GM12891 (cell line): ENCODE measurements at regions not wholly inside any gene's neighbourhood (a gene's known extent, or its start where the extent isn't known, plus 50 kb on each side); places are given as distances from the start of the nearest gene placed in this dataset.

Experiments used
- DNase-seq: peaks from one replicate; pipeline ENCODE4 v3.0.0; 2011; ENCODE audit warnings: low spot score; ENCODE audit not compliant: insufficient read length
- FAIRE-seq: peaks from 2 replicates; lab custom pipeline; 2011; peaks lifted over from hg19 to GRCh38; lab: Jason Lieb, UNC
- PAX5 ChIP-seq: IDR thresholded peaks from 2 replicates; pipeline ENCODE4 v1.6.1; 2011; ENCODE audit warnings: low read length, moderate library complexity, mild to moderate bottlenecking; ENCODE audit not compliant: insufficient read depth, severe bottlenecking
- POLR2A ChIP-seq: IDR thresholded peaks from 2 replicates; pipeline ENCODE4 v1.6.1; 2011; ENCODE audit warnings: low read depth, low read length, control low read depth
- POLR2AphosphoS5 ChIP-seq: IDR thresholded peaks from 2 replicates; pipeline ENCODE4 v1.6.1; 2011; ENCODE audit warnings: low read depth, low read length, control low read depth
- POU2F2 ChIP-seq: IDR thresholded peaks from 2 replicates; pipeline ENCODE4 v1.6.1; 2011; ENCODE audit warnings: low read depth, mild to moderate bottlenecking, control low read depth, low read length, moderate library complexity
- SPI1 ChIP-seq: IDR thresholded peaks from 2 replicates; pipeline ENCODE4 v1.6.1; 2011; ENCODE audit warnings: low read depth, low read length, control low read depth
- TAF1 ChIP-seq: IDR thresholded peaks from 2 replicates; pipeline ENCODE4 v1.6.1; 2011; ENCODE audit warnings: low read depth, low read length, control low read depth

DNA sequence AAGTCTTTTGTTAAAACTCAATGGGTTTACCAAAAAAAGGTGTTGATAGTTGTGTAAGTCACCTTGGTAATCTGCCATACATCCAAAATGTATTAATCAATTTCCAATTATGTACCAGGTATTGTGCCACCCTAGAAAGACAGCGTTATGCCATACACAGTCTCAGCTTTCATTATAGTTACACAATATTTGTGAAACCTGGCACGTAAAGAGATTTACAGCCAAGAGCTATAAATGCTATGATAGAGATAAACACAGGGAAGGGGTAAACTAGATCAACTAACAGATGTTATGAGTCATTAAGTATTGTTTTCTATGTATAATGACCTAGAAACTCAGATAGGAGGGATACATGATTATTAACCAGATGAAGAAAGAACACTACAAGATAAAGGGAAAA is 725.6 kb upstream of the SLITRK5 start:
- DNase-seq (no peak), FAIRE-seq (no peak)
- TF ChIP-seq TAF1: no peak
- no peak for TF ChIP-seq PAX5
- no peak for TF ChIP-seq SPI1
- TF ChIP-seq POU2F2: no peak
- no peak for TF ChIP-seq POLR2A
- TF ChIP-seq POLR2AphosphoS5: no peak

DNA sequence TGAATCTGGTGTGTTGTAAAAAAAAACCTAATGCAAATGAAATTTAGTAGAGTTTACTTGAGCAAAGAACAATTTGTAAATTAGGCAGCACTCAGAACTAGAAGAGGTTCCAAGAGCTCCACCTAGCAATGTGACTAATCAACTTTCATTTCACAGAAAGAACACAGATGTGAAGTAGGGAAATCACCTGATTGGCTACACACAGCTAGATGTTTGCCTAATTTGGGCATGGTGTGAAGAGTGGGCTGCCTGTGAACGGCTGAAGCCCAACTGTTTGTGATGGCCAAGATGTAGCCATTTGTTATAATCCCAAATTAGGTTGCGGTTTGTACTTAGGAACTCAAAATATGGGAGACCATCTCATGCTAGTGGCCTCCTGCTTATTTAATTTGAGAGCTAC is 724.4 kb upstream of the SLITRK5 start:
- DNase-seq (no peak), FAIRE-seq (no peak)
- no peak for TF ChIP-seq POLR2AphosphoS5
- no peak for TF ChIP-seq TAF1
- TF ChIP-seq PAX5: no peak
- TF ChIP-seq SPI1: no peak
- TF ChIP-seq POU2F2: no peak
- no peak for TF ChIP-seq POLR2A

DNA sequence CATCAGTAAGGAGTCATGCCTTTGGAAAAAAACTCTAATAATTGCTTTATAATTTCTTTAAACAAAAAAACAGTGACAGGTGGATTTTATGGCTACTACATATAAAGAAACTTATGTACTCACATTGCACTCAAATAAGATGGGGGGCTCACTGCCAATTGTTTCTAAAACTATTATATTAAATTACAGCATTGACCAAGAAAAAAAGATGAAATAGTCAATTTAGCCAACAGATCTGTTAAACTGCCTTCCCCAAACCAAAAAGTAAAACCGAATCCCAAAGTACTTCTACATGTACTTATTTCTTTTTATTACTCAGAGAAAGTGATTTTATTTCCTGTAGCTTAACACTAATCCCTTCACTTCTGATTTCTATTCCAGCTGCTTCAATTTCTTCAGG is 716.8 kb upstream of the SLITRK5 start:
- FAIRE-seq (no peak), DNase-seq (no peak)
- TF ChIP-seq TAF1 (no peak), POU2F2 (no peak), POLR2A (no peak), SPI1 (no peak), PAX5 (no peak), POLR2AphosphoS5 (no peak)

- DNase-seq (no peak), FAIRE-seq (no peak)
- TF ChIP-seq TAF1 (no peak), POLR2A (no peak), POLR2AphosphoS5 (no peak), SPI1 (no peak), POU2F2 (no peak), PAX5 (no peak)
Measured at GRCh38 chr13:86960876-86961275, 710.3 kb upstream of the SLITRK5 start.

GRCh38 chr13:86974251-86974994 is 696.7 kb upstream of the SLITRK5 start:
- FAIRE-seq: no peak
- no peak for TF ChIP-seq POU2F2
- no peak for DNase-seq

DNA sequence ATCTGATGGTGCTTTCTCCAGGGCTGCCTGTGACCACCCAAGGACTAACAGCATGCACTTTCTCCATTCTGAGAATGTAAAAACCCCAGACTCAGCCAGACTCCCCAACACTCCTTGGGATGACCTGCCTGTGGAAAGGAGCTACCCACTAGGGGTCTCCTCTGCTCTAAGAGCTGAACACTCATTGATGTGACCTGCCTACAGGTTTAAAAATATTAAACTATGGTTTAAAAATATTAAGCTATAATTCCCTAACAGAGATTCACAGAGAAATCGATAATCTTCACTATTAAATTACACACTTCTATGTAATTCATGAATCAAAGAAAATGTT is 696.2 kb upstream of the SLITRK5 start:
- no peak for TF ChIP-seq POLR2AphosphoS5
- no peak for TF ChIP-seq PAX5
- TF ChIP-seq POU2F2: no peak
- no peak for TF ChIP-seq TAF1
- TF ChIP-seq SPI1: no peak
- no peak for TF ChIP-seq POLR2A
- FAIRE-seq (no peak), DNase-seq (no peak)

- FAIRE-seq (no peak), DNase-seq (no peak)
- TF ChIP-seq POU2F2 (no peak), SPI1 (no peak)
Measured at GRCh38 chr13:86976521-86977324, 694.4 kb upstream of the SLITRK5 start.

- no peak for TF ChIP-seq TAF1
- TF ChIP-seq SPI1: no peak
- TF ChIP-seq POU2F2: no peak
- TF ChIP-seq POLR2AphosphoS5: no peak
- no peak for TF ChIP-seq POLR2A
- no peak for TF ChIP-seq PAX5
- FAIRE-seq (no peak), DNase-seq (no peak)
Measured at GRCh38 chr13:86986448-86986847, 684.7 kb upstream of the SLITRK5 start.

GRCh38 chr13:86992251-86992650 is 678.9 kb upstream of the SLITRK5 start:
- no peak for FAIRE-seq
- TF ChIP-seq POLR2AphosphoS5 (no peak), POU2F2 (no peak), PAX5 (no peak), TAF1 (no peak), SPI1 (no peak), POLR2A (no peak)
- DNase-seq: no peak

GRCh38 chr13:87003265-87003664 is 667.9 kb upstream of the SLITRK5 start:
- DNase-seq (no peak), FAIRE-seq (no peak)
- TF ChIP-seq TAF1: no peak
- TF ChIP-seq POU2F2: no peak
- no peak for TF ChIP-seq POLR2AphosphoS5
- TF ChIP-seq PAX5: no peak
- TF ChIP-seq POLR2A: no peak
- TF ChIP-seq SPI1: no peak
